Upper lobe of left lung (tissue), 6 donors: ENCODE measurements at regions not wholly inside any gene's neighbourhood (a gene's known extent, or its start where the extent isn't known, plus 50 kb on each side); places are given as distances from the start of the nearest gene placed in this dataset.

Source experiments
- ATAC-seq, 2 donors: fragments of 200-7000 bp; cut with Tn5 transposase; one replicate each; pipeline ENCODE4 v1.9.1; 2022; ENCODE audit warnings: mild to moderate bottlenecking in 2 of 2, moderate library complexity in 2 of 2; ENCODE audit not compliant: low FRiP score in 2 of 2
- DNase-seq, 2 donors: peaks; one replicate each; pipeline ENCODE4 v3.0.0-alpha.2; 2019 to 2020
- H3K27ac ChIP-seq, 4 donors: fragments of 200-600 bp; sonication (generic); one replicate each; pipeline ENCODE4 v1.5.1; 2016 to 2019
- H3K27me3 ChIP-seq, 4 donors: fragments of 200-600 bp; sonication (generic); one replicate each; pipeline ENCODE4 v1.5.1; 2017 to 2019
- H3K36me3 ChIP-seq, 4 donors: fragments of 200-600 bp; sonication (generic); one replicate each; pipeline ENCODE4 v1.5.1; 2016 to 2019
- H3K4me1 ChIP-seq, 4 donors: fragments of 200-600 bp; sonication (generic); one replicate each; pipeline ENCODE4 v1.5.1; 2018 to 2019
- H3K4me3 ChIP-seq, 4 donors: fragments of 200-600 bp; sonication (generic); one replicate each; pipeline ENCODE4 v1.5.1; 2017 to 2019; ENCODE audit warnings: mild to moderate bottlenecking in 2 of 4, moderate library complexity in 1 of 4
- H3K9me3 ChIP-seq, 4 donors: fragments of 200-600 bp; sonication (generic); one replicate each; pipeline ENCODE4 v1.5.1; 2018 to 2019
- EP300 ChIP-seq, 4 donors: sonication (generic); formaldehyde crosslinking; IDR thresholded peaks; one replicate each; pipeline ENCODE4 v1.5.1; 2017; ENCODE audit warnings: antibody characterized with exemption in 4 of 4, control low read depth in 2 of 4
- POLR2A ChIP-seq, 4 donors: fragments of 450-650 bp; IDR thresholded peaks; one replicate each; pipeline ENCODE4 v1.5.1; 2016 to 2017; ENCODE audit warnings: antibody characterized with exemption in 4 of 4, mild to moderate bottlenecking in 2 of 4
- POLR2AphosphoS5 ChIP-seq, 2 donors: sonication (generic); formaldehyde crosslinking; IDR thresholded peaks; one replicate each; pipeline ENCODE4 v1.5.1; 2017; ENCODE audit warnings: antibody characterized with exemption in 2 of 2
- WGBS, 2 donors: methylation state at CpG; one replicate each; pipeline ENCODE4 v1.1.5; 2017 to 2018; 5-methylcytosine and 5-hydroxymethylcytosine counted together
- TF ChIP-seq, protein P1 (sequence below), 6 experiments: fragments of 450-650 bp in 4 of 6; fragments of 200-600 bp in 2 of 6; sonication (generic) in 2 of 6; IDR thresholded peaks; one replicate each; pipeline ENCODE4 v1.5.1; 2016 to 2019; ENCODE audit warnings: antibody characterized with exemption in 6 of 6
- donor health status: DM: no; HTN: no; CAD: no; lungs with moderate emphysema.
- donor health status: DM: no; HTN: yes; CAD: no; lungs with severe emphysema.

GRCh38 chr14:62123961-62124360 lies 361.7 kb downstream of the SNAPC1 start:
- no peak for ATAC-seq
- Histone ChIP-seq H3K27ac (no peak overlapping the region), H3K9me3 (no peaks in the 10 kb centered on the region), H3K27me3 (peaks cover 0 to 3% (median 0%) of the 10 kb centered on the region in 4 donors), H3K36me3 (no peaks in the 10 kb centered on the region), H3K4me1 (no peaks in the 10 kb centered on the region), H3K4me3 (no peak overlapping the region)
- TF ChIP-seq EP300 (IDR thresholded peaks at IDR 0.05) (no peak), POLR2A (IDR thresholded peaks at IDR 0.05) (no peak), POLR2AphosphoS5 (IDR thresholded peaks at IDR 0.05) (no peak)
- TF ChIP-seq, protein P1, sequence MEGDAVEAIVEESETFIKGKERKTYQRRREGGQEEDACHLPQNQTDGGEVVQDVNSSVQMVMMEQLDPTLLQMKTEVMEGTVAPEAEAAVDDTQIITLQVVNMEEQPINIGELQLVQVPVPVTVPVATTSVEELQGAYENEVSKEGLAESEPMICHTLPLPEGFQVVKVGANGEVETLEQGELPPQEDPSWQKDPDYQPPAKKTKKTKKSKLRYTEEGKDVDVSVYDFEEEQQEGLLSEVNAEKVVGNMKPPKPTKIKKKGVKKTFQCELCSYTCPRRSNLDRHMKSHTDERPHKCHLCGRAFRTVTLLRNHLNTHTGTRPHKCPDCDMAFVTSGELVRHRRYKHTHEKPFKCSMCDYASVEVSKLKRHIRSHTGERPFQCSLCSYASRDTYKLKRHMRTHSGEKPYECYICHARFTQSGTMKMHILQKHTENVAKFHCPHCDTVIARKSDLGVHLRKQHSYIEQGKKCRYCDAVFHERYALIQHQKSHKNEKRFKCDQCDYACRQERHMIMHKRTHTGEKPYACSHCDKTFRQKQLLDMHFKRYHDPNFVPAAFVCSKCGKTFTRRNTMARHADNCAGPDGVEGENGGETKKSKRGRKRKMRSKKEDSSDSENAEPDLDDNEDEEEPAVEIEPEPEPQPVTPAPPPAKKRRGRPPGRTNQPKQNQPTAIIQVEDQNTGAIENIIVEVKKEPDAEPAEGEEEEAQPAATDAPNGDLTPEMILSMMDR (IDR thresholded peaks at IDR 0.05), result no peak
- DNase-seq, result no peak
- 53 to 69% methylated on average over 2 of the region's 2 CpGs for WGBS, 2 donors

DNA sequence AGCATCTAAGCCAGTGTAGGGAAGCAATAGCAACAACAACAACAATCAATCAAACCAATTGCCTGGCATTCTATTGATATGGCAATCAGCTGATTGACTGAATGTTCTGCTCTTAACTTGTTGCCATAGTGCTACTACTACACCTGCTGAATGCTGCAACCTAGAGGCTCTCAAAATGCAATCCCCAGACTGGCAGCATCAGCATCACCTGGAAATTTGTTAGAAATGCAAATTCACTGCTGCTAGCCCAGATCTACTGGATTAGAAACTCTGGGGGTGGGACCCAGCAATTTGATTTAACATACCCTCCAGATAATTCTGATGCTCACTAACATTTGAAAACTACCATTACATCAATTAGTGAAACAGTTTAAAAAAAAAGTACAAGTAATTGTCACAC lies 363.6 kb downstream of the SNAPC1 start:
- ATAC-seq, result no peak
- Histone ChIP-seq H3K4me1 (no peaks in the 10 kb centered on the region), H3K36me3 (no peaks in the 10 kb centered on the region), H3K27me3 (no peaks in the 10 kb centered on the region), H3K4me3 (no peak overlapping the region), H3K27ac (no peak overlapping the region), H3K9me3 (no peaks in the 10 kb centered on the region)
- TF ChIP-seq POLR2A (IDR thresholded peaks at IDR 0.05) (no peak), POLR2AphosphoS5 (IDR thresholded peaks at IDR 0.05) (no peak), EP300 (IDR thresholded peaks at IDR 0.05) (no peak)
- TF ChIP-seq, protein P1 (IDR thresholded peaks at IDR 0.05), result no peak
- no peak for DNase-seq

DNA sequence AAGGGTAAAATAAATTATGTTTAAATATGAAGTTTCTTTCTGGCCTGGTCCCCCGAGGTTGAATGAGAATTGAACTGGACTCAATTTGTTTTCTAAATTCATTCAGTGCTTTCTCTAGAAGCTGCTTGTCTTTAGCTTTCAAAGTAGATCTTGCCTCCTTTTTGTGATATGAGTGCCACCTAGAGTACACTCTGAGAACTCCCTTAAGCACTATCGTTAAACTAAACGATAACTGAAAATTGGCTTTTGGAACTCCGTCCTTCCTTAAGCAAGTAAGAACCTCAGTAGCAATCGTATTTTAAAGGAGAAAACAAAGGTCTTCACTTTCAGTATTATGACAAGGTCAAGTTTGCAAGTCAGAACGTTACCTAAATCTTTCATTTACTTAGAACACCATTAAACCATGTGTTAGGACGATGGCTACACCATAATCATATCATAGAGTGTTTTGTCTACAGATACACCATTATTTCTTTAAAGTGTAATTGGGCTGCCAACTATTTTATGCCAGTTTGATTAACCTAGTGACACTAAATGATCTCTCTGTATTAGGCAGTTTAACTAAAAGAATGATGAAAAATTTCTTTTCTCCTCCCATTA lies 364.8 kb downstream of the SNAPC1 start:
- Histone ChIP-seq H3K36me3 (no peaks in the 10 kb centered on the region), H3K27me3 (no peaks in the 10 kb centered on the region)

DNA sequence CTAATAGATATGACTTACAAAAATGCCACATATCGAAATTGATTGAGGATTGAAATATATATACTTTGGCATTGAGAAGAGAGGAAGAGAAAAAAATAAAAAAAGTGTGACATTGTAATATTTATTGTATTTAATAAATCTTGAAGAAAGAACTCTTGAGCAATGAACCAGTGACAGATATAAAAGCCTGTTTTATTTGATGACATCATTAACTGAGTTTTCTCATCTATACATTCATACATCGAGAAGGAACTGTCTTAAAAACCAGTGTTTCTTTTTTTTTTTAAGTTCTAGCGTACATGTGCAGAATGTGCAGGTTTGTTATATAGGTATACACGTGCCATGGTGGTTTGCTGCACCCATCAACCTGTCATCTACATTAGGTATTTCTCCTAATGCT lies 368.2 kb downstream of the SNAPC1 start:
- no peaks in the 10 kb centered on the region for H3K36me3 ChIP-seq
- no peaks in the 10 kb centered on the region for H3K27me3 ChIP-seq
- no peaks in the 10 kb centered on the region for H3K4me1 ChIP-seq
- DNase-seq, result no peak
- no peak overlapping the region for H3K4me3 ChIP-seq
- H3K9me3 ChIP-seq, result no peaks in the 10 kb centered on the region
- 71 to 78% methylated on average over 4 of the region's 4 CpGs for WGBS, 2 donors
- TF ChIP-seq POLR2A (IDR thresholded peaks at IDR 0.05) (no peak), EP300 (IDR thresholded peaks at IDR 0.05) (no peak), POLR2AphosphoS5 (IDR thresholded peaks at IDR 0.05) (no peak)
- TF ChIP-seq, protein P1 (IDR thresholded peaks at IDR 0.05), result no peak
- no peak for ATAC-seq
- H3K27ac ChIP-seq, result no peak overlapping the region

More for the DNA sequence above, 364.8 kb downstream of the SNAPC1 start:
- ATAC-seq, result peak in 1 of 2 donors; percentile 77
- H3K4me3 ChIP-seq, result no peak overlapping the region
- H3K4me1 ChIP-seq, result no peaks in the 10 kb centered on the region
- DNase-seq, result no peak
- WGBS, 2 donors, result 14% methylated on average over 7 of the region's 7 CpGs
- TF ChIP-seq POLR2AphosphoS5 (IDR thresholded peaks at IDR 0.05), result no peak
- TF ChIP-seq, protein P1 (IDR thresholded peaks at IDR 0.05), result peak; percentile 28 to 72 (median 60)
- H3K9me3 ChIP-seq, result no peaks in the 10 kb centered on the region
- H3K27ac ChIP-seq, result no peak overlapping the region

- Histone ChIP-seq H3K9me3 (no peaks in the 10 kb centered on the region), H3K27ac (no peak overlapping the region), H3K36me3 (no peaks in the 10 kb centered on the region), H3K27me3 (no peaks in the 10 kb centered on the region), H3K4me3 (no peak overlapping the region), H3K4me1 (no peaks in the 10 kb centered on the region)
- ATAC-seq (no peak), DNase-seq (no peak)
- 45 to 53% methylated on average over 1 of the region's 1 CpG for WGBS, 2 donors
- TF ChIP-seq POLR2AphosphoS5 (IDR thresholded peaks at IDR 0.05), result no peak
- no peak for TF ChIP-seq POLR2A (IDR thresholded peaks at IDR 0.05)
- TF ChIP-seq, protein P1 (IDR thresholded peaks at IDR 0.05), result no peak
- no peak for TF ChIP-seq EP300 (IDR thresholded peaks at IDR 0.05)
Measured at GRCh38 chr14:62133776-62134550, 371.7 kb downstream of the SNAPC1 start.
